ENCODE measurements at regions not wholly inside any gene's neighbourhood (a gene's known extent, or its start where the extent isn't known, plus 50 kb on each side); places are given as distances from the start of the nearest gene placed in this dataset.

GRCh38 chrX:8052909-8053308 lies 118.2 kb downstream of the VCX2 start:
- Histone ChIP-seq H3K4me1 (no peaks in the 10 kb centered on the region), H3K27ac (no peak overlapping the region), H3K27me3 (ENCODE audit: insufficient read depth in 3 of 3, low read length in 2 of 3) (no peaks in the 10 kb centered on the region), H3K4me3 (no peak overlapping the region), H3K9me3 (no peaks in the 10 kb centered on the region), H3K36me3 (ENCODE audit: insufficient read depth in 1 of 2, low read depth in 1 of 2) (no peaks in the 10 kb centered on the region)
- 71 to 82% (median 73%) methylated on average over 2 of the region's 2 CpGs for WGBS, 3 donors
- no peak for TF ChIP-seq CTCF (IDR thresholded peaks at IDR 0.05)
- ATAC-seq (no peak), DNase-seq (no peak)
- intact Hi-C loops (cut with DNase I), result no loop called here

DNA sequence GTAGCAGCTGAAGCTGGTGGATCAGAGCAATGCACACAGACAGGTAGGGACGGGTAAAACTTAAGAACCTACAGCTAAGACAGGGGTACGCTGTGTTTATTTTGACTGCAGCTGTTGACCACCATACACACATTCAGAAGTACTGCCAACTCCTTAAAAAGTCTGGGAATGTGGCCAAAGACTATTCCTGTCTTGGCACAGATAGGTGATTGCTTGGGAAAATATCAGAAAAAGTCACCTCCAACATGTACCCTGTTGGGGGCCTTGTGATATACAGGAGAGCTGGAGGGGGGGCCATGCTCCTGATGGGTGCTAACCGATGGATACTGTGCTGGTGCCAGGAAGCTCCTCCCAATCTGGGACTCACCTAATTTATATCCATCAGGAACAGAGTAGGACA lies 121.2 kb downstream of the VCX2 start:
- 9 to 27% (median 17%) methylated on average over 3 of the region's 3 CpGs for WGBS, 3 donors
- Histone ChIP-seq H3K9me3 (no peaks in the 10 kb centered on the region), H3K4me3 (no peak overlapping the region), H3K27ac (no peak overlapping the region), H3K27me3 (ENCODE audit: insufficient read depth in 3 of 3, low read length in 2 of 3) (no peaks in the 10 kb centered on the region), H3K4me1 (no peaks in the 10 kb centered on the region), H3K36me3 (ENCODE audit: insufficient read depth in 1 of 2, low read depth in 1 of 2) (no peaks in the 10 kb centered on the region)
- no peak for DNase-seq
- peak in 2 of 4 donors; percentile 35 to 42 for ATAC-seq
- intact Hi-C loops (cut with DNase I), result no loop called here
- TF ChIP-seq CTCF (IDR thresholded peaks at IDR 0.05), result no peak

DNA sequence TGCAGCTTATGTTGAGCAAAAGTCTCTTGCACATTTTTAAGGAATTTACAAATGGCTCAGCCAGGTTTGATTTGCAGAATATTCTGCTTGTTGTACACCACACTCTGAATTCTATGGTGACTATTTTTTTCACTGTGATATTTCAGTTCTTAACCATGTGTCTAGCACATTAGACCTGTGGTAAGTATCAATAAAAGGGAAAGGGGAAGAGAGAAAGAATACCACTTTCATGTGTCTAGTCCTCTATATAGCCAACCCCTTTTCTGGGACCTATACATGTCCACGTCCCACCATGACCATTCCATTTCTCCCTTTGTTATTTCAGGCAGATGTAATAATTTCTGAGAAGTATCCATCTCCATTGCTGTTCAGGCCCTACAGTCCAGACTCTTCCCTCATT lies 121.3 kb upstream of the PNPLA4 start:
- WGBS, 3 donors, result 61 to 88% (median 64%) methylated on average over 1 of the region's 1 CpG
- no peak for TF ChIP-seq CTCF (IDR thresholded peaks at IDR 0.05)
- DNase-seq (no peak), ATAC-seq (no peak)
- Histone ChIP-seq H3K27ac (no peak overlapping the region), H3K4me3 (no peak overlapping the region), H3K4me1 (no peaks in the 10 kb centered on the region), H3K9me3 (no peaks in the 10 kb centered on the region), H3K27me3 (ENCODE audit: insufficient read depth in 3 of 3, low read length in 2 of 3) (peaks cover 0 to 3% (median 0%) of the 10 kb centered on the region in 3 donors), H3K36me3 (ENCODE audit: insufficient read depth in 1 of 2, low read depth in 1 of 2) (no peaks in the 10 kb centered on the region)
- intact Hi-C loops (cut with DNase I), result no loop called here

DNA sequence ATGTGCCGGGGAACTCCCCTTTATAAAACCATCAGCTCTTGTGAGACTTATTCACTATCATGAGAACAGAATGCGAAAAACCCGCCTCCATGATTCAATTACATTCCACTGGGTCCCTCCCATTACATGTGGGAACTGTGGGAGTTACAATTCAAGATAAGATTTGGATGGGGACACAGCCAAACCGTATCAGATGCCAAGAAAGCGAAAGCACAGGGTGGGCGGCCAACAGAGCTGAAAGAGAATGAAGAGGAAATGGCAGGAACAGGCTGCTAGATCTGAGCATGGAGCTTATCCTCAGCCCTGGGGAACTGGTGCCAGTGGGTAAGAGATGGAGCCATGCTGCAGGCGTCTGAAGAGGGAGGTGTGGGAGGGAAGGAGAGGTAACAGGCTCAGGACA lies 117.7 kb upstream of the PNPLA4 start:
- Histone ChIP-seq H3K27ac (no peak overlapping the region), H3K9me3 (no peaks in the 10 kb centered on the region), H3K4me1 (no peaks in the 10 kb centered on the region), H3K36me3 (ENCODE audit: insufficient read depth in 1 of 2, low read depth in 1 of 2) (no peaks in the 10 kb centered on the region), H3K4me3 (no peak overlapping the region), H3K27me3 (ENCODE audit: insufficient read depth in 3 of 3, low read length in 2 of 3) (peaks cover 0 to 3% (median 0%) of the 10 kb centered on the region in 3 donors)
- no peak for TF ChIP-seq CTCF (IDR thresholded peaks at IDR 0.05)
- DNase-seq (no peak), ATAC-seq (no peak)
- intact Hi-C loops (cut with DNase I), result no loop called here
- 68 to 82% (median 73%) methylated on average over 6 to 7 of the region's 7 CpGs for WGBS, 3 donors

- no peaks in the 10 kb centered on the region for H3K36me3 ChIP-seq (ENCODE audit: insufficient read depth in 1 of 2, low read depth in 1 of 2)
- peaks cover 0 to 3% (median 0%) of the 10 kb centered on the region in 3 donors for H3K27me3 ChIP-seq (ENCODE audit: insufficient read depth in 3 of 3, low read length in 2 of 3)
- TF ChIP-seq CTCF (IDR thresholded peaks at IDR 0.05), result no peak
- ATAC-seq, result no peak
- intact Hi-C loops (cut with DNase I), result no loop called here
- no peaks in the 10 kb centered on the region for H3K4me1 ChIP-seq
- no peak overlapping the region for H3K27ac ChIP-seq
- H3K9me3 ChIP-seq, result no peaks in the 10 kb centered on the region
- H3K4me3 ChIP-seq, result no peak overlapping the region
- DNase-seq, result no peak
- WGBS, 3 donors, result 58 to 70% (median 67%) methylated on average over 2 of the region's 2 CpGs
These were observed 116.3 kb upstream of the PNPLA4 start for GRCh38 chrX:8043546-8043945.
